H9 (cell line): ENCODE measurements at regions not wholly inside any gene's neighbourhood (a gene's known extent, or its start where the extent isn't known, plus 50 kb on each side); places are given as distances from the start of the nearest gene placed in this dataset.

Source experiments
- DNase-seq: peaks from one replicate; pipeline ENCODE4 v3.0.0-alpha.2; 2017
- H2AFZ ChIP-seq: one replicate; pipeline ENCODE4 v1.6.1; 2013; ENCODE audit warnings: mild to moderate bottlenecking, low read length, control low read depth, moderate library complexity
- H2AK5ac ChIP-seq: 2 replicates; pipeline ENCODE4 v1.6.1; 2013; ENCODE audit warnings: low read length, control low read depth, mixed read lengths; ENCODE audit not compliant: insufficient read length
- H2BK120ac ChIP-seq: one replicate; pipeline ENCODE4 v1.6.1; 2013; ENCODE audit warnings: low read depth, mild to moderate bottlenecking, low read length, control low read depth, inconsistent platforms; ENCODE audit not compliant: poor library complexity, severe bottlenecking
- H2BK12ac ChIP-seq: 2 replicates; pipeline ENCODE4 v1.6.1; 2013; ENCODE audit warnings: low read length, control low read depth, mixed read lengths, low read depth; ENCODE audit not compliant: insufficient read length
- H2BK15ac ChIP-seq: 2 replicates; pipeline ENCODE4 v1.6.1; 2013; ENCODE audit warnings: low read depth, low read length, control low read depth
- H2BK20ac ChIP-seq: one replicate; pipeline ENCODE4 v1.6.1; 2013; ENCODE audit warnings: low read depth, mild to moderate bottlenecking, low read length, control low read depth, inconsistent platforms; ENCODE audit not compliant: poor library complexity, severe bottlenecking
- H2BK5ac ChIP-seq: 2 replicates; pipeline ENCODE4 v1.6.1; 2013; ENCODE audit warnings: low read length, control low read depth, mixed read lengths; ENCODE audit not compliant: insufficient read length
- H3K14ac ChIP-seq: 2 replicates; pipeline ENCODE4 v1.6.1; 2013; ENCODE audit warnings: low read length, control low read depth; ENCODE audit not compliant: insufficient read depth
- H3K18ac ChIP-seq: 2 replicates; pipeline ENCODE4 v1.6.1; 2013; ENCODE audit warnings: low read depth, mild to moderate bottlenecking, mixed read lengths, low read length, control low read depth; ENCODE audit not compliant: insufficient read length
- H3K23ac ChIP-seq: 2 replicates; pipeline ENCODE4 v1.6.1; 2013; ENCODE audit warnings: low read length, control low read depth, mixed read lengths, low read depth; ENCODE audit not compliant: insufficient read length
- H3K23me2 ChIP-seq: 2 replicates; pipeline ENCODE4 v1.6.1; 2013; ENCODE audit warnings: low read depth, mild to moderate bottlenecking, mixed read lengths, low read length, control low read depth; ENCODE audit not compliant: insufficient read length, poor library complexity, severe bottlenecking
- H3K27ac ChIP-seq: 2 replicates; pipeline ENCODE4 v1.5.1; 2013; ENCODE audit warnings: low read length, control low read depth, mixed read lengths, low read depth; ENCODE audit not compliant: insufficient read length
- H3K27me3 ChIP-seq: 2 replicates; pipeline ENCODE4 v1.6.1; 2013; ENCODE audit warnings: low read length, control low read depth, inconsistent platforms; ENCODE audit not compliant: insufficient read depth
- H3K4ac ChIP-seq: 2 replicates; pipeline ENCODE4 v1.6.1; 2013; ENCODE audit warnings: low read depth, mild to moderate bottlenecking, control low read depth, inconsistent platforms, low read length, moderate library complexity
- H3K4me1 ChIP-seq: 2 replicates; pipeline ENCODE4 v1.6.1; 2013; ENCODE audit warnings: low read length, control low read depth, inconsistent platforms; ENCODE audit not compliant: insufficient read depth
- H3K4me2 ChIP-seq: 2 replicates; pipeline ENCODE4 v1.6.1; 2013; ENCODE audit warnings: low read length, control low read depth, mixed read lengths; ENCODE audit not compliant: insufficient read length, insufficient read depth
- H3K56ac ChIP-seq: 2 replicates; pipeline ENCODE4 v1.6.1; 2013; ENCODE audit warnings: low read depth, mild to moderate bottlenecking, mixed read lengths, low read length, control low read depth; ENCODE audit not compliant: insufficient read length
- H3K79me1 ChIP-seq: 2 replicates; pipeline ENCODE4 v1.6.1; 2013; ENCODE audit warnings: low read depth, mild to moderate bottlenecking, moderate library complexity, low read length, control low read depth, inconsistent platforms; ENCODE audit not compliant: insufficient read depth, poor library complexity, severe bottlenecking
- H3K79me2 ChIP-seq: 2 replicates; pipeline ENCODE4 v1.6.1; 2013; ENCODE audit warnings: low read length, control low read depth, inconsistent platforms; ENCODE audit not compliant: insufficient read depth
- H3K9ac ChIP-seq: 2 replicates; pipeline ENCODE4 v1.6.1; 2013; ENCODE audit warnings: low read length, control low read depth, mixed read lengths; ENCODE audit not compliant: insufficient read length; ENCODE audit errors: extremely low read depth
- H3K9me3 ChIP-seq: one replicate; pipeline ENCODE4 v1.6.1; 2013; ENCODE audit warnings: low read depth, low read length, inconsistent platforms; ENCODE audit not compliant: control insufficient read depth
- H3T11ph ChIP-seq: one replicate; pipeline ENCODE4 v1.6.1; 2013; ENCODE audit warnings: mild to moderate bottlenecking, low read length, control low read depth, inconsistent platforms
- H4K20me1 ChIP-seq: one replicate; pipeline ENCODE4 v1.6.1; 2013; ENCODE audit not compliant: control insufficient read depth, insufficient read length, insufficient read depth
- H4K5ac ChIP-seq: 2 replicates; pipeline ENCODE4 v1.6.1; 2013; ENCODE audit warnings: low read depth, mild to moderate bottlenecking, mixed read lengths, low read length, control low read depth; ENCODE audit not compliant: insufficient read length
- H4K8ac ChIP-seq: replicated peaks from 2 replicates; pipeline ENCODE4 v1.6.1; 2013; ENCODE audit warnings: low read length, control low read depth, mixed read lengths, low read depth; ENCODE audit not compliant: insufficient read length
- H4K91ac ChIP-seq: 2 replicates; pipeline ENCODE4 v1.6.1; 2013; ENCODE audit warnings: low read depth, mild to moderate bottlenecking, moderate library complexity, mixed read lengths, low read length, control low read depth; ENCODE audit not compliant: insufficient read length
- H3K27ac Mint-ChIP-seq, 3 experiments: 2 replicates in 2 of 3; 3 replicates in 1 of 3; pipeline ENCODE4 v1.8.0; 2020 to 2021; ENCODE audit warnings: mixed read lengths in 3 of 3, mild to moderate bottlenecking in 1 of 3, moderate library complexity in 1 of 3
- H3K27me3 Mint-ChIP-seq: 2 replicates; pipeline ENCODE4 v1.8.0; 2021; ENCODE audit warnings: low read depth, mild to moderate bottlenecking, moderate library complexity, mixed read lengths
- H3K36me3 Mint-ChIP-seq, 3 experiments: 2 replicates in 2 of 3; 3 replicates in 1 of 3; pipeline ENCODE4 v1.8.0; 2020 to 2021; ENCODE audit warnings: low read depth in 3 of 3, mixed read lengths in 3 of 3; ENCODE audit not compliant: insufficient read depth in 1 of 3
- H3K4me1 Mint-ChIP-seq, 2 experiments: 2 replicates each; pipeline ENCODE4 v1.8.0; 2020; ENCODE audit warnings: mixed read lengths in 2 of 2
- H3K4me3 Mint-ChIP-seq, 2 experiments: 2 replicates in 1 of 2; 3 replicates in 1 of 2; pipeline ENCODE4 v1.8.0; 2020 to 2021; ENCODE audit warnings: mild to moderate bottlenecking in 2 of 2, mixed read lengths in 2 of 2, moderate library complexity in 1 of 2
- H3K9me3 Mint-ChIP-seq, 2 experiments: 2 replicates in 1 of 2; 3 replicates in 1 of 2; pipeline ENCODE4 v1.8.0; 2020; ENCODE audit warnings: mild to moderate bottlenecking in 2 of 2, mixed read lengths in 2 of 2, moderate library complexity in 1 of 2
- CTCF ChIP-seq: fragments of 200-600 bp; sonication (generic); conservative IDR thresholded peaks from 3 replicates; pipeline ENCODE4 v1.8.0; 2021; ENCODE audit warnings: antibody characterized with exemption, mild to moderate bottlenecking
- WGBS: extraction: QIAGEN DNeasy Blood & Tissue Kit; methylation state at CpG from one replicate; pipeline ENCODE4 v1.1.7; 2013; ENCODE audit warnings: missing lambda C conversion rate, low lambda C conversion rate, mixed read lengths; ENCODE audit not compliant: insufficient read length; ENCODE audit errors: extremely low coverage; 5-methylcytosine and 5-hydroxymethylcytosine counted together

DNA sequence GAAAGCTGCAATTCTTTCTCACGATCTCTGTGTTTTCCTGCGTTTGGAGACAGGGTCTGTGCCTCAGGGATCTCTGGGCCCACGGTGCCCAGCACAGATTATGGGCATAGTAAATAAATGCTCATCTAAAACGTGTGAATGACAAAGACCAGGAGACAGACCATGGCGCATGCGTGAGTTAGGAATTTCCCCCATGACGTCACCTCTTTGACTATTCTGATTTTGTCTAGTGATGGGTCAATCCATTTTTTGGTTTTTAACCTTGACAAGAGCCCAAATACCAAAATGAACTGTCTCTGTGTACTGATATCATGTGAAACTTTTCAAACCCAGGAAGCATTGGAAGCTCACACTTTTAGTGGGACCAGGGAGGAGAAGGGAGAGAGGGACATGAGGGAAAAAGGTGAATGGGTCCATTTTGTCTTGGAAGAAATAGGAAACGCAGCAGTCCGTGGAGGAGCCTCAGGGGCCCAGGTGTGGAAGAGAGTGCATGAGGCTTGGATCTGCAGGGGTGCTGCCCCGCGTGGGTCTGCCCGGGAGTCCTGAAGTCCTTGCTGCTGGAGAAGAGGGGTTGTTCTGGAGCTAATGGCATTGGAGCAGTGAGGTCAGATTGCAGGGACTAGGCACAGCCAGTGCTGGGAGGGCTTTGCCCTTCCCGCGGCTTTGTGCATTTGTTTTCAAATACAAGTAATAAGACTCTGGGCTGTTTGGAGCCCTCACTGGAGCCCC is 172.2 kb downstream of the ASB1 start:
- Histone ChIP-seq H3K9me3 (no peaks in the 10 kb centered on the region), H3T11ph (no peak overlapping the region), H2AK5ac (no peak overlapping the region), H4K5ac (no peak overlapping the region), H3K9ac (no peak overlapping the region), H3K23ac (no peak overlapping the region), H3K4ac (no peak overlapping the region), H3K79me1 (no peaks in the 10 kb centered on the region), H2BK12ac (no peak overlapping the region), H4K20me1 (no peaks in the 10 kb centered on the region), H4K91ac (no peak overlapping the region), H2BK20ac (no peak overlapping the region), H3K4me2 (no peak overlapping the region), H3K27me3 (no peaks in the 10 kb centered on the region), H2AFZ (no peak overlapping the region), H2BK15ac (no peak overlapping the region), H2BK5ac (no peak overlapping the region), H3K23me2 (no peaks in the 10 kb centered on the region), H3K27ac (no peak overlapping the region), H3K79me2 (no peaks in the 10 kb centered on the region), H3K56ac (no peak overlapping the region), H3K14ac (no peak overlapping the region), H3K18ac (no peak overlapping the region), H3K4me1 (no peaks in the 10 kb centered on the region), H2BK120ac (no peak overlapping the region), H4K8ac (no peak overlapping the region)
- Mint-ChIP-seq H3K4me1 (no peaks in the 10 kb centered on the region), H3K4me3 (no peak overlapping the region; a peak in 1 of 5 replicates), H3K27ac (peak overlapping the region in 2 of 3 experiments; percentile 5 to 59; a peak in 1 of 7 replicates), H3K9me3 (peaks cover 8 to 10% of the 10 kb centered on the region in 2 experiments), H3K36me3 (no peaks in the 10 kb centered on the region; a peak in 1 of 7 replicates), H3K27me3 (peaks cover 7% of the 10 kb centered on the region)
- no peak for DNase-seq
- WGBS = no CpG with 5 or more reads among the region's 14 CpGs
- no peak for TF ChIP-seq CTCF
